HG03558 (cell line): ENCODE measurements at regions not wholly inside any gene's neighbourhood (a gene's known extent, or its start where the extent isn't known, plus 50 kb on each side); places are given as distances from the start of the nearest gene placed in this dataset.
"Not testable (repeated sequence)": the region's sequence is repeated elsewhere in the genome, so short reads cannot be mapped to it uniquely, and the experiment has no call there.

Source experiments
- ATAC-seq: cut with Tn5 transposase; IDR thresholded peaks from one replicate; pipeline ENCODE4 v1.9.1; 2021; ENCODE audit warnings: moderate number of reproducible peaks; ENCODE audit not compliant: unreplicated experiment; ENCODE audit errors: extremely low read depth

DNA sequence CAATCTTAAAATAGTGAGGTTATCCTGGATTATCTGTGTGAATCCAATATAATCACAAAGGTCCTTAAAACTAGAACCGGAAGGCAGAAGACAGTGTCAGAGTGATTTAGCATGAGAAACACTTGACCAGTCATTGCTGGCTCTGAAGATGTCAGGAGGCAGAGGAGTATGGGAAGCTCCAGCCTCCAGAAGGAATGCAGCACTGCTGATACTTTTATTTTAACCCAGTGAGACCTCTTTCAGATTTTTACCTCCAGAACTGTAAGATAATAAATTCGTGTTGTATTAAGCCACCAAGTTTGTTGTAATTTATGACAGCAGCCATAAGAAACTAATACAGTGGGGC, 134.4 kb upstream of the ZC3H12C start:
- ATAC-seq, result no peak

GRCh38 chr11:109960831-109961230, 132.4 kb upstream of the ZC3H12C start:
- no peak for ATAC-seq

DNA sequence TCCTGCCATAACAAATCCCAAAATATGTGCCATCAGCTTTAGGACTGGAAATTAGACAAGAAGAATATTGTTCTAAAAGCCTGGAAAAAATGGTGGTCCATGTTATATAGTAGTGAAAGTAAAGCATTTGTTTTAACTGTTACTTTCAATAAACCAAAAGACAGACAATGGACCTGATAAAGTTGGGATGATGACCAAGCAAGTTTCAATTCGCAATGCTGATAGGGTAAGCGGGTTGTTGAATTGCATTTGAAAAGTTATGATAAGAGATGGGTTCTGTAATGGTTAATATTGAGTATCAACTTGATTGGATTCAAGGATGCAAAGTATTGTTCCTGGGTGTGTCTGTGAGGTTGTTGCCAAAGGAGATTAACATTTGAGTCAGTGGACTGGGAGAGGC, 131.9 kb upstream of the ZC3H12C start:
- no peak for ATAC-seq

DNA sequence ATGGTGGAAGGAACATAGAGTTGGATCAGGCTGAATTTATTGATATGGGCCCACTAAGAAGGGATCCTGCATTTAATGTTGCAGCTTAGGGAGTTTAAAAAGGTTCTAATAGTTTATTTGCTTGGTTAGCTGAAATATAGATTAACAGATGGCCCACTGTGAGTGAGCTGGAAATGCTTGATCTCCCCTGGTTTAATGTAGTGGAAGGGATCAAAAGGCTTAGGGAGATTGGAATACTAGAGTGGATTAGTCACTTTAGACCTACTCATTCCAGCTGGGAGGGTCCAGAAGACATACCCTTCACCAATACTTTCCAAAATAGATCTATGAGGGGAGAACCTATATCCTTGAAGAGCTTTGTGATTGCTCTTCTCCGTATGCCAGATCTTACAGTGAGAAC, 130.1 kb upstream of the ZC3H12C start:
- no peak for ATAC-seq

- ATAC-seq, result no peak
Observed at GRCh38 chr11:109964487-109964886, 128.7 kb upstream of the ZC3H12C start.

GRCh38 chr11:109965445-109965844, 127.7 kb upstream of the ZC3H12C start:
- ATAC-seq, result not testable (repeated sequence)

DNA sequence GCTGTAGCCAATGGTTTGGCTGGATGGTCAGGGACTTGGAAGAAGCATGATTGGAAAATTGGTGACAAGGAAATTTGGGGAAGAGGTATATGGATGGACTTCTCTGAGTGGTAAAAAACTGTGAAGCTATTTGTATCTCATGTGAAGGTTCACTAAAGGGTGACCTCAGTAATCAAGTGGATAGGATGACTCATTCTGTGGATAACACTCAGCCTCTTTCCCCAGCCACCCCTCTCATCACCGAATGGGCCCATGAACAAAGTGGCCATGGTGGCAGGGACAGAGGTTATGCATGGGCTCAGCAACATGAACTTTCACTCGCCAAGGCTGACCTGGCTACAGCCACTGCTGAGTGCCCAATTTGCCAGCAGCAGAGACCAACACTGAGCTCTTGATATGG, 127.3 kb upstream of the ZC3H12C start:
- ATAC-seq, result not testable (repeated sequence)

DNA sequence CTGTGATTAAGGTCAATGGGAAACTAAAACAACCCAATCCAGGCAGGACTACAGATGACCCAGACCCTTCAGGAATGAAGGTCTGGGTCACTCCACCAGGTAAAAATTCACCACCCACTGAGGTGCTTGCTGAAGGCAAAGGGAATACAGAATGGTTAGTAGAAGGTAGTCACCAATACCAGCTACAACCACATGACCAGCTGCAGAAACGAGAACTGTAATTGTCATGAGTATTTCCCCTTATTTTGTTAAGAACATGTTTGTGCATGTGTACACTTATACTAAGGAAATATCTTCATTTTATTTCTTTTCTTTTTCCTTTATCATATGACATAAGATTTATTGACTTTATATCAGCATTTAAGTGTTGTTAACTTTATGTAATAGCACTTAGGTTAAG, 126.1 kb upstream of the ZC3H12C start:
- not testable (repeated sequence) for ATAC-seq

DNA sequence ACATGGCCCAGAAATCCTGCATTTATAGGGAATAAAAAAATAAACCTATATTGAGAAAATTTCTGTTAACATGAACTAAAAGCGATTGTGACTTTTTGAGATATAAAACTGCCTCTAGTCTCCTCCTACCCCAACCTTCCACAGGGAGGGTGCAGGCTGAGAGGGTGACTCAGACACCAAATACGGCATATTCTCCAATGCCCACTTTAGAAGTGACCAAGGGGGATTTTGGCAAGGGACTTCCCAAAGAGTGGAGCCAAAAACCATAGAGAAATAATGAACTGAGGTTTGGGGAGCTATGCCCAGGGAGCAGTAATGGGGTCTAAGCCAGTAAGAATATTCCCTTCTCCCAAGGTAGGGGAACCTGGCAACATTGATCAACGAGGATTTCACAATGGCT, 124.9 kb upstream of the ZC3H12C start:
- no peak for ATAC-seq

- ATAC-seq, result no peak
Observed at GRCh38 chr11:109968781-109969180, 124.4 kb upstream of the ZC3H12C start.

DNA sequence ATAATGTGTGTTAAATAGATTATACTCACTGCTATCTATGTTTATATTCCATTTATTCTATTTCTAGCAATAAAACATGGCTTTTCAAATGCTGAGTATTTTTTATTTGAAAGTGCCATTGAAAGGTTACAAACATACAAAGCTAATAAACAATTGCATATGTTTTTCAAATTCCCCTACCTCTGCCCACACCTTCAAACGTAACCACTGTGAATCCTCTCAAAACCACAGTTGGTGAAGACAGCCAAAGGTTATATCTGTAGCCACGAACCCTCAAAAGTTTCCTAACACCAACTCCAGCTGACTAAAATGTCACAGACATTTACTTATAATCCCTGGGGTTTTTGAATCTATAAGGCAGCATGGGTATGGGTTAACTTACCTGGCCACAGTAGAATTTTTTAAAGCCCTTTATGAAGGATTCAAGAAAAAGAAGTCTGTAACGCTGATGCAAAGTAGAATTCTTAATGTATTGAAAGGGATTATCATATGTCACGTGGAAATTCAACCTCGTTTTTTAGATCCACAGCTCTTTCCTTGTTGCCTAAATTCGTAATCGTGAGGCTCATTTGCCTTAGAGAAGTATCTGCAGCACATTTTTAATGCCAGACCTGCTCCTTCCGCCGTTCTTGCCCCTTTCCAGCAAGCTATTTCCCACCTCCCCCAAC, 122.5 kb upstream of the ZC3H12C start:
- ATAC-seq, result peak; percentile 35

GRCh38 chr11:109971184-109971523, 122.0 kb upstream of the ZC3H12C start:
- ATAC-seq, result no peak

GRCh38 chr11:109972181-109972715, 120.9 kb upstream of the ZC3H12C start:
- peak; percentile 44 for ATAC-seq

DNA sequence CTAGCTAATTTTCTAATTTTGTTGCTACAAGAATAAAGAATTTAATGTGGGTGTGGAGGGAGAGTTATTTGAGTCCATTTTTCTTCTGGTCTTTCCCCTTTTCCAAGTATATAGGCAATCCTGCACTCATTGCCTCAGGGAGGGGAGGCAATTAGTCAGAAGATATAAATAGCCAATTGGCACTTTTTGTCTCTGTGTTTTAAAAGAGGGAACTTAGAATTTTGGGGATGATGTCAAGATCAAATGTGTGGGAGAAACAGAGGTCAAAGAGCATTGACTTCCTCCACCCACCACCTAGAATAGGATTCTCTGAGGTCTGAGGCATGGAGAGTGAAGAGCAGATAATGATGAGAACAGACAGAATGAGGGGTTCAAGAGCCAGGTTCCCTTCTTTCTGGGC, 120.3 kb upstream of the ZC3H12C start:
- ATAC-seq, result no peak

DNA sequence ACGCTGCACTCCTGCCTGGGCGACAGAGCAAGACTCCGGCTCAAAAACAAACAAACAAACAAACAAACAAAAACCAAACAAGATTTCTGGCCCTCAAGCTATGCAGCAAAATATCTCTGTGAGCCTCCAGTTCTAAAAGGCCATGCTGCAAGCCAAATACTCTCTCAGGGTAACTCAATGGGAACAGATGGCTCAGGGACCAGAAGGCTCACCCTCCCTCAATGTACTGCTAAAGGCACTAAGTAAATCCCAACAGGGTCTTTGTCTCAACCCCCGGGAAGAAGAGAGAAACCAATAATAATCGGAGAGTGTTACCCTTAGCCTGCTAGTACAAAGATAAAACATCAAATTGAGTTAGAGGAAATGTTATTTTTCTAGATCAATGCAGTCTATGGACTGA, 119.7 kb upstream of the ZC3H12C start:
- ATAC-seq, result no peak

DNA sequence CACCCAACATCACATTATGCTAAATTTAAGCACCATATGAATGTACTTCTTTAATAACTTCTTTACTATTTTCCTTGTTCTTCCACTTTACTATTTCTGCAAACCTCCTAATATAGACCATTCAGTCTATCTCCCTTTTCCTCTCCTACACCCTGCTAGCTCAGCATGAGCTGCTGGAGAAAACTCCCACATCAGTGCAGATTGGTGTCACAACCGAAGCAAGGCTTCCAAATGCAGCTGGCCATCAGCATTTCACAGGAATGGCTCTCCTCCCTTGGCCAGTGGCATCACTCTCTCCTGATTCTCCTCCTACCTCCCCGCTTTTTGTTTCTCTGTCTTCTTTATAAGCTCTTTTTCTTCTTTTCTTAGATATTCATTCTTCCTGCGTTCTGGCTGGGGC, 118.7 kb upstream of the ZC3H12C start:
- no peak for ATAC-seq

DNA sequence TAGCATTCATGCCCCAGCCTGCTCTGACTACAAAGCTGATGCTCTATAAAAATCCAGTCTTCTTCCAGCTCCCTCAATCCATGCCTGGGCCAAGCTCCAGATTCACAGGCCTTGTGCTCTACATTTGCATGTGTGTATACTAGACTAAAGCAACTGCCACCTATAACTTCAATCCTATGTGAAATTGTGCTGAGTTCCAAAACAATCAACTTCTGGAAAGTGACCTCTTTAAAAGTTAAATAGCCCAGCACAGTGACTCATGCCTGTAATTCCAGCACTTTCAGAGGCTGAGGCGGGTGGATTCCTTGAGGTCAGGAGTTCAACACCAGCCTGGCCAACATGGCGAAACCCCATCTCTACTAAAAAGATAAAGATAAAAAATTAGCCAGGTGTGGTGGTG, 114.3 kb upstream of the ZC3H12C start:
- ATAC-seq, result no peak

- no peak for ATAC-seq
Observed at GRCh38 chr11:109981031-109981636, 112.1 kb upstream of the ZC3H12C start.

DNA sequence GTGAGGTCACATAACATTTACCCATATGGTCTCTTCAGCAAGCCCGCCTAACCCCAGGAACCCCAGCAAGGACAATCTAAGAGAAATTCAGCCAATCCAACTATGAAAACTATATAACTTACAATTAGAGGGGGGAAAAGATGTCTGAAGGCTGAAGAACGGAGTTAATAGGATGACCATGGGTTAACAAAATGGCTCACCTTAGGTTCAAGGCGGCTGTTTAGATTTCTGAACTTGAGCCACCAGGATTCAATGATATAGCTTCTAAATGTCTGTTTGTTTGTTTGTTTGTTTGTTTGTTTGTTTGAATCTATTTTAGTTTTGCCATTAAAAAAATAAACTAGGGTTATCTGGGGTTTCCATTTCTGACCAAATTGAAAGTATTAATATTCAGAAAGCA, 109.8 kb upstream of the ZC3H12C start:
- ATAC-seq, result no peak

DNA sequence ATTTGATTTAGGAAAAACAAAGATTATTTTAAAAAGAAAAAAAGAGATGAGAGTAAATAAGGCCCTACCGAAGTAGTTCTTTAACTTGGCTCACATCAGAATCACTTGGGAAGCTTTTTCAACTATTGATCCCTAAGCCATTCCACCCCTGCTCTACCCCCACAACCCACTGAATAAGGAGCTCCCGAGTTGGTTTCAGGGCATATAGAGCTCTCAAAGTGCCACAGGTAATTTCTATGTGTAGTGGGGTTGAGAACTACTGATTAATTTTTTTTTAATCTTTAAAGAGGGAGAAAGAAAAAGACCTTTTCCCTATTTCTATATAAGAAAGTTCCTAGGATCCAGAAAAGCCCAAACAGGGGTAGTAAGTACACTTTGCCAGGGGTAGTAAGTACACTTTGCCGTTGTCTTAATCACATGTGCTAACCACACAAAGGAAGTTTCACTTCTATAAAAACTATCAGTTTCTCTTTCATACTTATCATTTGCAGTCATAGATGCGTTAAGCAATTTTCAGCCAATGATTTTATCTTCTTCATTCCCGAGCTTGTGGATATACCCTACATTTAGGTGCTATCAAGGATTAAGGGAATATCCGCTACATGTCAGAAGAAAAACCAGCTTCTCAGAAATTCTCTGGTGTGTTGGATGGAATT, 108.4 kb upstream of the ZC3H12C start:
- ATAC-seq, result peak; percentile 93

DNA sequence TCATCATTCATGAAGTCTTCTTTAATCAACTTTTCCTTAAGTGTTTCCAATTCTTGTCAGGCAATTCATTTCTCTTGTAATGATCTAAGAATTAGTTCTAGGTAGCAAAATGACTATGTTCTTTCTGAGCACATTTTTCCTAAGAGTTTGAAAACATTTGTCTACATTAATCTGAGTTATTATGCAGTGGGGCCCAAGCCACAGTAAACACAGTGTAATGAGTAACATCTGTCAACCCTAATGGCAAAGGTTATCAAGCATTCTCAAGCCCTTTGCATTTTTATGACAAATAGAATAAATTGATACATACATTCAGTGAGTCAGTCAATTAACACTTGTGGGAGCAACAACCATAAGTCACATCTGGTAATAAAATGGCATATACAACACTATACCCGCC, 106.7 kb upstream of the ZC3H12C start:
- no peak for ATAC-seq

DNA sequence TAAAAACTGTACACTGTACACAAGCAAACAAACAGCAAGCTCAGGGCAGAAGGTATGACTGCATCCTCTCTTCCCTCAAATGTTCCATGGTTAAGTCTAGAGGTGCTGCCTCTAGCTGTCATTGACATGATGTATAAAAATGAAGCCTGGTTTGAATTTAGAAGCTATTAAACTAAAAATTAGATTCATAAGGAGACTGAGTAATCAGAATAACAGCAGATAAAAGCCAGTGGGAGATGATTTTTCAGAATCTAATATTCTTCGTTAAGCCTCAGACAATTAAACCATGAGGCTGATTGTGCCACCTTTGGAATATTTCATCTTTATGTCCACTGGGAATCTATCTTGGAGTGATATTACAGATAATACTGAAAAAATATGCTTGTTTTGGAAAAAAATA, 101.4 kb upstream of the ZC3H12C start:
- ATAC-seq, result no peak
